GM23338 (cell line): ENCODE measurements at regions not wholly inside any gene's neighbourhood (a gene's known extent, or its start where the extent isn't known, plus 50 kb on each side); places are given as distances from the start of the nearest gene placed in this dataset.

Experiments used
- ATAC-seq: fragments of 200-7000 bp; cut with Tn5 transposase; 3 replicates; pipeline ENCODE4 v1.9.1; 2020
- DNase-seq: peaks from one replicate; pipeline ENCODE4 v3.0.0-alpha.2; 2015; ENCODE audit warnings: low spot score
- H2AFZ ChIP-seq: fragments of 200-600 bp; sonication (generic); 2 replicates; pipeline ENCODE4 v1.8.0; 2016; ENCODE audit warnings: antibody characterized with exemption, mild to moderate bottlenecking, moderate library complexity
- H3F3A ChIP-seq: fragments of 200-600 bp; sonication (generic); replicated peaks from 2 replicates; pipeline ENCODE4 v1.8.0; 2017; ENCODE audit warnings: antibody characterized with exemption, mixed run types, low read depth
- H3K27ac ChIP-seq: fragments of 200-600 bp; sonication (generic); 2 replicates; pipeline ENCODE4 v1.6.1; 2016; ENCODE audit warnings: low read depth
- H3K27me3 ChIP-seq: fragments of 200-600 bp; sonication (generic); 2 replicates; pipeline ENCODE4 v1.8.0; 2016; ENCODE audit warnings: mild to moderate bottlenecking, mixed run types, moderate library complexity; ENCODE audit not compliant: insufficient read depth
- H3K36me3 ChIP-seq: fragments of 200-600 bp; sonication (generic); 2 replicates; pipeline ENCODE4 v1.8.0; 2016; ENCODE audit warnings: mild to moderate bottlenecking; ENCODE audit not compliant: insufficient read depth
- H3K4me1 ChIP-seq: fragments of 200-600 bp; sonication (generic); 2 replicates; pipeline ENCODE4 v1.8.0; 2016; ENCODE audit warnings: mild to moderate bottlenecking, moderate library complexity; ENCODE audit not compliant: insufficient read depth
- H3K4me2 ChIP-seq: fragments of 200-600 bp; sonication (generic); 2 replicates; pipeline ENCODE4 v1.7.1; 2017; ENCODE audit warnings: mixed run types
- H3K4me3 ChIP-seq: fragments of 200-600 bp; sonication (generic); 2 replicates; pipeline ENCODE4 v1.6.1; 2016; ENCODE audit warnings: mixed run types
- H3K79me2 ChIP-seq: fragments of 200-600 bp; sonication (generic); replicated peaks from 2 replicates; pipeline ENCODE4 v1.8.0; 2017; ENCODE audit warnings: mild to moderate bottlenecking; ENCODE audit not compliant: insufficient read depth
- H3K9me2 ChIP-seq: fragments of 200-600 bp; sonication (generic); 2 replicates; pipeline ENCODE4 v1.8.0; 2017; ENCODE audit not compliant: insufficient read depth
- H4K20me1 ChIP-seq: fragments of 200-600 bp; sonication (generic); replicated peaks from 2 replicates; pipeline ENCODE4 v1.8.0; 2017; ENCODE audit warnings: mild to moderate bottlenecking; ENCODE audit not compliant: insufficient read depth
- H3K27ac Mint-ChIP-seq: 2 replicates; pipeline ENCODE4 v1.8.0; 2020; ENCODE audit warnings: inconsistent platforms, mild to moderate bottlenecking, moderate library complexity, mixed read lengths
- H3K27me3 Mint-ChIP-seq: 3 replicates; pipeline ENCODE4 v1.8.0; 2022; ENCODE audit warnings: low read depth, mild to moderate bottlenecking, moderate library complexity, mixed read lengths, inconsistent platforms; ENCODE audit not compliant: insufficient read depth, poor library complexity
- H3K36me3 Mint-ChIP-seq: 3 replicates; pipeline ENCODE4 v1.8.0; 2021; ENCODE audit warnings: low read depth, mild to moderate bottlenecking, inconsistent platforms, moderate library complexity, mixed read lengths
- H3K4me1 Mint-ChIP-seq: 3 replicates; pipeline ENCODE4 v1.8.0; 2020; ENCODE audit warnings: mild to moderate bottlenecking, inconsistent platforms, mixed read lengths
- H3K4me3 Mint-ChIP-seq: 3 replicates; pipeline ENCODE4 v1.8.0; 2021; ENCODE audit warnings: moderate library complexity, mild to moderate bottlenecking, inconsistent platforms, mixed read lengths
- H3K9me3 Mint-ChIP-seq: 3 replicates; pipeline ENCODE4 v1.8.0; 2020; ENCODE audit warnings: moderate library complexity, mild to moderate bottlenecking, inconsistent platforms, mixed read lengths
- CTCF ChIP-seq, 2 experiments: fragments of 200-600 bp in 1 of 2; sonication (generic) in 1 of 2; conservative IDR thresholded peaks; 2 replicates each; pipeline versions ENCODE4 v1.5.1 to v1.6.1; 2016 to 2017; ENCODE audit warnings: antibody characterized with exemption in 2 of 2, low read depth in 2 of 2, mild to moderate bottlenecking in 2 of 2, moderate library complexity in 1 of 2
- ETS1 ChIP-seq: IDR thresholded peaks from 2 replicates; pipeline ENCODE4 v1.6.1; 2016; ENCODE audit warnings: antibody characterized with exemption
- EZH2 ChIP-seq: fragments of 200-600 bp; sonication (generic); IDR thresholded peaks from one replicate; pipeline ENCODE4 v1.8.0; 2017; ENCODE audit warnings: antibody characterized with exemption, mild to moderate bottlenecking, low read depth; ENCODE audit not compliant: unreplicated experiment
- EZH2phosphoT487 ChIP-seq: fragments of 200-600 bp; sonication (generic); IDR thresholded peaks from one replicate; pipeline ENCODE4 v1.8.1; 2018; ENCODE audit warnings: antibody characterized with exemption; ENCODE audit not compliant: unreplicated experiment
- JUNB ChIP-seq: IDR thresholded peaks from one replicate; pipeline ENCODE4 v1.6.1; 2016; ENCODE audit warnings: antibody characterized with exemption; ENCODE audit not compliant: unreplicated experiment
- NANOG ChIP-seq: IDR thresholded peaks from 2 replicates; pipeline ENCODE4 v1.6.1; 2016; ENCODE audit warnings: antibody characterized with exemption, borderline replicate concordance
- POLR2AphosphoS5 ChIP-seq: IDR thresholded peaks from 2 replicates; pipeline ENCODE4 v1.6.1; 2016; ENCODE audit warnings: antibody characterized with exemption, low read depth
- REST ChIP-seq: IDR thresholded peaks from one replicate; pipeline ENCODE4 v1.6.1; 2018; ENCODE audit warnings: antibody characterized with exemption; ENCODE audit not compliant: unreplicated experiment

GRCh38 chr1:58284225-58284510 is 262.4 kb downstream of the OMA1 start:
- H3K27me3 ChIP-seq: no peaks in the 10 kb centered on the region
- no peak overlapping the region for H3K4me2 ChIP-seq
- Mint-ChIP-seq H3K4me3 (no peak overlapping the region), H3K27me3 (no peaks in the 10 kb centered on the region), H3K9me3 (no peaks in the 10 kb centered on the region; the same call in 2 of the 3 replicates), H3K27ac (no peak overlapping the region), H3K36me3 (no peaks in the 10 kb centered on the region), H3K4me1 (peaks cover 10% of the 10 kb centered on the region)
- H3F3A ChIP-seq: no peaks in the 10 kb centered on the region
- no peak overlapping the region for H3K27ac ChIP-seq
- H2AFZ ChIP-seq: no peak overlapping the region
- peaks cover 9% of the 10 kb centered on the region; the same call in 1 of the 2 replicates for H3K9me2 ChIP-seq
- no peaks in the 10 kb centered on the region for H4K20me1 ChIP-seq
- no peak for DNase-seq
- ATAC-seq: no peak
- no peaks in the 10 kb centered on the region for H3K36me3 ChIP-seq
- H3K4me1 ChIP-seq: 0 out of 2 replicates have a peak, but pooled peaks cover 4% of the 10 kb centered on the region
- H3K79me2 ChIP-seq: no peaks in the 10 kb centered on the region
- TF ChIP-seq EZH2 (no peak), JUNB (no peak), EZH2phosphoT487 (no peak), POLR2AphosphoS5 (no peak), NANOG (no peak), REST (no peak), ETS1 (no peak), CTCF (conservative IDR thresholded peaks at IDR 0.05; ENCODE audit: low read depth in 2 of 2) (no peak)
- H3K4me3 ChIP-seq: no peak overlapping the region

GRCh38 chr1:58283388-58284224 is 262.9 kb downstream of the OMA1 start:
- no peak overlapping the region for H3K27ac ChIP-seq
- H3K9me3 Mint-ChIP-seq: no peaks in the 10 kb centered on the region; the same call in 2 of the 3 replicates
- no peaks in the 10 kb centered on the region for H3K79me2 ChIP-seq
- H3K4me3 ChIP-seq: no peak overlapping the region
- peaks cover 9% of the 10 kb centered on the region; the same call in 1 of the 2 replicates for H3K9me2 ChIP-seq
- H3K4me1 ChIP-seq: 0 out of 2 replicates have a peak, but pooled peaks cover 4% of the 10 kb centered on the region
- no peak for DNase-seq
- H4K20me1 ChIP-seq: no peaks in the 10 kb centered on the region
- H3K4me1 Mint-ChIP-seq: peaks cover 10% of the 10 kb centered on the region
- no peak overlapping the region for H3K4me3 Mint-ChIP-seq
- H3K36me3 ChIP-seq: no peaks in the 10 kb centered on the region
- no peak overlapping the region for H3K4me2 ChIP-seq
- H3K27me3 ChIP-seq: no peaks in the 10 kb centered on the region
- H3K27me3 Mint-ChIP-seq: no peaks in the 10 kb centered on the region
- H3K27ac Mint-ChIP-seq: no peak overlapping the region
- H3F3A ChIP-seq: no peaks in the 10 kb centered on the region
- H2AFZ ChIP-seq: no peak overlapping the region
- H3K36me3 Mint-ChIP-seq: no peaks in the 10 kb centered on the region
- ATAC-seq: no peak
- TF ChIP-seq NANOG (no peak), JUNB (no peak), EZH2phosphoT487 (no peak)
